ENCODE measurements at regions not wholly inside any gene's neighbourhood (a gene's known extent, or its start where the extent isn't known, plus 50 kb on each side); places are given as distances from the start of the nearest gene placed in this dataset.

DNA sequence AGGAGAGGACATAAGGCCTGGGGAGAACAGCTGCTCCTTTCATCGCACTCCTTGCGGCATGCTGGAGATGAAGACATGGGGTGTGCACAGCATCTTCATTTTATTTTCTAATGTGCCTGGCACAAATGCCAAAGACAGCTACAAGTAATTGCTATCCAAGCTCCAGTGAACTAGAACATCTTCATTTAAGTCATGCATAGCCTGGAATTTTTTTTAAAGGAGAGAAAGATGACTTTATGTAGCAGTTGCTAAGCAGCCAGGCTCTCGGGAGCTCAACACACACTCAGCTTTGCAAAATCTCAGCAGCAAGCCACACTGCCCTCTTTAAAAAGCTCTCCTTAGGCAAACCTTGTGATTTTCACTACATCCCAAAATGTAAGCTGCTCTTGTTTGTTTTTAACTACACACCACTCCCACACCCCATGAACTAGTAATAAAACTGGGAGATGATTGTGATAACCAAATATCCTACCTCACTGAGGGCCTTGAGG is 164.5 kb upstream of the POU2AF2 start:
- no peak overlapping the region for H3T11ph ChIP-seq (ENCODE audit: low read length)
- no peak overlapping the region for H3K18ac ChIP-seq (ENCODE audit: insufficient read length, low read depth, low read length)
- H3K23ac ChIP-seq (ENCODE audit: insufficient read length, low read depth, low read length) = no peak overlapping the region
- no peak overlapping the region for H4K91ac ChIP-seq (ENCODE audit: insufficient read length, low read depth, low read length)
- H4K20me1 ChIP-seq (ENCODE audit: control insufficient read depth, insufficient read depth, insufficient read length) = no peaks in the 10 kb centered on the region
- no peak overlapping the region for H2BK20ac ChIP-seq (ENCODE audit: low read depth, low read length, poor library complexity, severe bottlenecking)
- H3K23me2 ChIP-seq (ENCODE audit: insufficient read length, low read depth, low read length, poor library complexity, severe bottlenecking) = no peaks in the 10 kb centered on the region
- H3K9ac ChIP-seq (ENCODE audit: extremely low read depth, insufficient read length, low read length) = no peak overlapping the region
- H2BK5ac ChIP-seq (ENCODE audit: insufficient read length, low read length) = no peak overlapping the region
- H3K4me2 ChIP-seq (ENCODE audit: insufficient read depth, insufficient read length, low read length) = no peak overlapping the region
- no peak overlapping the region for H2AK5ac ChIP-seq (ENCODE audit: insufficient read length, low read length)
- no peak overlapping the region; a peak in 1 of 7 replicates for H3K27ac Mint-ChIP-seq
- H3K27ac ChIP-seq (ENCODE audit: insufficient read length, low read depth, low read length) = no peak overlapping the region
- H2AFZ ChIP-seq (ENCODE audit: low read length) = no peak overlapping the region
- no peaks in the 10 kb centered on the region for H3K36me3 Mint-ChIP-seq (ENCODE audit: insufficient read depth in 1 of 3, low read depth in 3 of 3)
- no peak overlapping the region for H2BK12ac ChIP-seq (ENCODE audit: insufficient read length, low read depth, low read length)
- no CpG with 5 or more reads among the region's 3 CpGs for WGBS (ENCODE audit: extremely low coverage, insufficient read length, low lambda C conversion rate)
- no peak overlapping the region for H2BK15ac ChIP-seq (ENCODE audit: low read depth, low read length)
- H3K79me2 ChIP-seq (ENCODE audit: insufficient read depth, low read length) = no peaks in the 10 kb centered on the region
- H3K4me3 Mint-ChIP-seq = no peak overlapping the region
- no peak for DNase-seq
- H4K5ac ChIP-seq (ENCODE audit: insufficient read length, low read depth, low read length) = no peak overlapping the region
- H3K27me3 ChIP-seq (ENCODE audit: insufficient read depth, low read length) = no peaks in the 10 kb centered on the region
- no peak overlapping the region for H4K8ac ChIP-seq (replicated peaks; ENCODE audit: insufficient read length, low read depth, low read length)
- H3K27me3 Mint-ChIP-seq (ENCODE audit: low read depth) = no peaks in the 10 kb centered on the region
- no peak overlapping the region for H3K4ac ChIP-seq (ENCODE audit: low read depth, low read length)
- H2BK120ac ChIP-seq (ENCODE audit: low read depth, low read length, poor library complexity, severe bottlenecking) = no peak overlapping the region
- H3K9me3 Mint-ChIP-seq = no peaks in the 10 kb centered on the region
- no peak overlapping the region for H3K56ac ChIP-seq (ENCODE audit: insufficient read length, low read depth, low read length)
- no peaks in the 10 kb centered on the region for H3K79me1 ChIP-seq (ENCODE audit: insufficient read depth, low read depth, low read length, poor library complexity, severe bottlenecking)
- no peak overlapping the region for H3K14ac ChIP-seq (ENCODE audit: insufficient read depth, low read length)
- TF ChIP-seq, protein P1, sequence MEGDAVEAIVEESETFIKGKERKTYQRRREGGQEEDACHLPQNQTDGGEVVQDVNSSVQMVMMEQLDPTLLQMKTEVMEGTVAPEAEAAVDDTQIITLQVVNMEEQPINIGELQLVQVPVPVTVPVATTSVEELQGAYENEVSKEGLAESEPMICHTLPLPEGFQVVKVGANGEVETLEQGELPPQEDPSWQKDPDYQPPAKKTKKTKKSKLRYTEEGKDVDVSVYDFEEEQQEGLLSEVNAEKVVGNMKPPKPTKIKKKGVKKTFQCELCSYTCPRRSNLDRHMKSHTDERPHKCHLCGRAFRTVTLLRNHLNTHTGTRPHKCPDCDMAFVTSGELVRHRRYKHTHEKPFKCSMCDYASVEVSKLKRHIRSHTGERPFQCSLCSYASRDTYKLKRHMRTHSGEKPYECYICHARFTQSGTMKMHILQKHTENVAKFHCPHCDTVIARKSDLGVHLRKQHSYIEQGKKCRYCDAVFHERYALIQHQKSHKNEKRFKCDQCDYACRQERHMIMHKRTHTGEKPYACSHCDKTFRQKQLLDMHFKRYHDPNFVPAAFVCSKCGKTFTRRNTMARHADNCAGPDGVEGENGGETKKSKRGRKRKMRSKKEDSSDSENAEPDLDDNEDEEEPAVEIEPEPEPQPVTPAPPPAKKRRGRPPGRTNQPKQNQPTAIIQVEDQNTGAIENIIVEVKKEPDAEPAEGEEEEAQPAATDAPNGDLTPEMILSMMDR (conservative IDR thresholded peaks at IDR 0.05) = no peak
- peaks cover 5 to 17% of the 10 kb centered on the region in 2 experiments for H3K4me1 Mint-ChIP-seq
- H3K9me3 ChIP-seq (ENCODE audit: control insufficient read depth, low read depth, low read length) = no peaks in the 10 kb centered on the region
- H3K4me1 ChIP-seq (ENCODE audit: insufficient read depth, low read length) = no peaks in the 10 kb centered on the region
